ENCODE measurements at regions not wholly inside any gene's neighbourhood (a gene's known extent, or its start where the extent isn't known, plus 50 kb on each side); places are given as distances from the start of the nearest gene placed in this dataset.

DNA sequence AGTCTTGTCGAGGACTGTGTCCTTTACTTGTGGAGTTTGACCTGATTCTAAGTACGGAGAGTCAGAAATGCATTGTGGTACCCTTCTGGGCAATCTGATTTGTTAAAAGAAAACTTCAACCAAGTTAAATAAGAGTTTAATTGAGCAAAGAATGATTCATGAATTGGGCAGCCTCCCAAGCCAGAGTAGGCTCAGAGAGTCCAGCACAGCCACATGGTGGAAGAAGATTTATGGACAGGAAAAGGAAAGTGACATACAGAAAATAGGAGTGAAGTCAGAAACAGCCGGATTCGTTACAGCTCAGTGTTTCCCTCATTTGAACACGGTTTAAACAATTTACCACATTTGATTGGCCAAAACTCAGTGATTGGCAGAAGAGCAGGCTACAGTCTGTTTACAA, 329.2 kb downstream of the DHX35 start:
- no peaks in the 10 kb centered on the region for H3K4me1 ChIP-seq (ENCODE audit: control insufficient read depth, insufficient read depth, low read length)
- H3K36me3 ChIP-seq (ENCODE audit: control insufficient read depth in 2 of 2, insufficient read depth in 2 of 2, low read length in 2 of 2): no peaks in the 10 kb centered on the region
- H3K9ac ChIP-seq (ENCODE audit: low read length in 2 of 2): no peak overlapping the region
- H3K4me3 ChIP-seq (ENCODE audit: low read length in 2 of 2): no peak overlapping the region
- no peaks in the 10 kb centered on the region for H3K27me3 ChIP-seq (ENCODE audit: control insufficient read depth in 1 of 2, insufficient read depth in 2 of 2, low read length in 2 of 2)
- H3K27ac ChIP-seq (ENCODE audit: low read length): no peak overlapping the region
- no peaks in the 10 kb centered on the region for H3K9me3 ChIP-seq (ENCODE audit: control insufficient read depth in 2 of 2, low read length in 2 of 2)

DNA sequence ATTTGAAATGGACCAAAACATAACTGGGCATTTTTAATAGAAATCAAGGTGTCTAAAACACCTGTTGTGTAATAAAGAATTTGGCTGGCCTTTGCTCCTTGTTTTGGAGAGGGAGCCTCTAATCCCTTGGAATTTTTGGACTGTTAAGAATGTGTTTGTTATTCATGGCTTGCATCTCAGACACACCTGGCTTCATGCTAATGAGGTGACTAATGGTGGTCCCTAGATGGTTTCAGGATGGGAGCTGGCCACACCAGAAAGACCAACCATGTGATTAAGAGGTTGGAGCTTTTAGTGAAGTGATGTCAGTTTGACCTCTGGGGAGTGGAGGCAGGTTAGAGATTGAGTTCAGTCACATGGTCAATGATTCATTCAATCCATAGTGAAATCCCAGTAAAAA, 328.4 kb downstream of the DHX35 start:
- Histone ChIP-seq H3K4me3 (ENCODE audit: low read length in 2 of 2) (no peak overlapping the region), H3K36me3 (ENCODE audit: control insufficient read depth in 2 of 2, insufficient read depth in 2 of 2, low read length in 2 of 2) (no peaks in the 10 kb centered on the region), H3K4me1 (ENCODE audit: control insufficient read depth, insufficient read depth, low read length) (no peaks in the 10 kb centered on the region), H3K27ac (ENCODE audit: low read length) (no peak overlapping the region), H3K27me3 (ENCODE audit: control insufficient read depth in 1 of 2, insufficient read depth in 2 of 2, low read length in 2 of 2) (no peaks in the 10 kb centered on the region), H3K9me3 (ENCODE audit: control insufficient read depth in 2 of 2, low read length in 2 of 2) (no peaks in the 10 kb centered on the region), H3K9ac (ENCODE audit: low read length in 2 of 2) (no peak overlapping the region)

GRCh38 chr20:39289831-39290230, 327.7 kb downstream of the DHX35 start:
- Histone ChIP-seq H3K27me3 (ENCODE audit: control insufficient read depth in 1 of 2, insufficient read depth in 2 of 2, low read length in 2 of 2) (no peaks in the 10 kb centered on the region), H3K4me3 (ENCODE audit: low read length in 2 of 2) (no peak overlapping the region), H3K27ac (ENCODE audit: low read length) (no peak overlapping the region), H3K36me3 (ENCODE audit: control insufficient read depth in 2 of 2, insufficient read depth in 2 of 2, low read length in 2 of 2) (no peaks in the 10 kb centered on the region), H3K4me1 (ENCODE audit: control insufficient read depth, insufficient read depth, low read length) (no peaks in the 10 kb centered on the region), H3K9ac (ENCODE audit: low read length in 2 of 2) (no peak overlapping the region), H3K9me3 (ENCODE audit: control insufficient read depth in 2 of 2, low read length in 2 of 2) (no peaks in the 10 kb centered on the region)

GRCh38 chr20:39289316-39289715, 327.2 kb downstream of the DHX35 start:
- no peak overlapping the region for H3K9ac ChIP-seq (ENCODE audit: low read length in 2 of 2)
- no peaks in the 10 kb centered on the region for H3K27me3 ChIP-seq (ENCODE audit: control insufficient read depth in 1 of 2, insufficient read depth in 2 of 2, low read length in 2 of 2)
- H3K4me1 ChIP-seq (ENCODE audit: control insufficient read depth, insufficient read depth, low read length): no peaks in the 10 kb centered on the region
- H3K36me3 ChIP-seq (ENCODE audit: control insufficient read depth in 2 of 2, insufficient read depth in 2 of 2, low read length in 2 of 2): no peaks in the 10 kb centered on the region
- no peak overlapping the region for H3K4me3 ChIP-seq (ENCODE audit: low read length in 2 of 2)
- H3K27ac ChIP-seq (ENCODE audit: low read length): no peak overlapping the region
- H3K9me3 ChIP-seq (ENCODE audit: control insufficient read depth in 2 of 2, low read length in 2 of 2): no peaks in the 10 kb centered on the region

- no peaks in the 10 kb centered on the region for H3K36me3 ChIP-seq (ENCODE audit: control insufficient read depth in 2 of 2, insufficient read depth in 2 of 2, low read length in 2 of 2)
- H3K4me1 ChIP-seq (ENCODE audit: control insufficient read depth, insufficient read depth, low read length): peaks cover 9% of the 10 kb centered on the region
- no peaks in the 10 kb centered on the region for H3K9me3 ChIP-seq (ENCODE audit: control insufficient read depth in 2 of 2, low read length in 2 of 2)
- H3K27me3 ChIP-seq (ENCODE audit: control insufficient read depth in 1 of 2, insufficient read depth in 2 of 2, low read length in 2 of 2): no peaks in the 10 kb centered on the region
- H3K9ac ChIP-seq (ENCODE audit: low read length in 2 of 2): no peak overlapping the region
- H3K4me3 ChIP-seq (ENCODE audit: low read length in 2 of 2): no peak overlapping the region
- no peak overlapping the region for H3K27ac ChIP-seq (ENCODE audit: low read length)
These were observed 321.3 kb downstream of the DHX35 start for GRCh38 chr20:39283464-39283863.

DNA sequence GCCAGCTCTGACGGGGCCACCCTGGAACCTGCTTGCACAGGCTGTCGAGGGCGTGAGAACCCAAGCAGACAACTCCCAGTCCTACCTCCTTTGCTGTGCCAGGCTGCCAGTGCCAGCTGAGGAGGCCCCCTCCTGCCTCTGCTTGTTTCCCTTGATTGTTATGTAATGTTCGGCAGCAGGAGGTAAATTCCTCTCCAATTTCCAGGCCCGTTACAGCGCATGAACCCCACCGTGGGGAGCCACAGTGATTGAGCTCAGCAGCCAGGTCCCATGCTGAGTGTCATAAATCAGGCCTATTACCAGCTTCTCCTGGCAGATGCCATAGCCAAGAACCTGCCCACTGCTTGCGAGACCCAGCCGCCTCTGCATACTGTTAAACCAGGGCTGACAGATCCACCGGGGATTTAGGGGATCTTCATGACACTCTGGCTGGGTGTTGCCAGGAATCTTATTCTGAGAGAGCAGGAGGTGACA, 320.5 kb downstream of the DHX35 start:
- Histone ChIP-seq H3K4me1 (ENCODE audit: control insufficient read depth, insufficient read depth, low read length) (peaks cover 9% of the 10 kb centered on the region), H3K9me3 (ENCODE audit: control insufficient read depth in 2 of 2, low read length in 2 of 2) (no peaks in the 10 kb centered on the region), H3K27ac (ENCODE audit: low read length) (no peak overlapping the region), H3K4me3 (ENCODE audit: low read length in 2 of 2) (no peak overlapping the region), H3K36me3 (ENCODE audit: control insufficient read depth in 2 of 2, insufficient read depth in 2 of 2, low read length in 2 of 2) (no peaks in the 10 kb centered on the region), H3K9ac (ENCODE audit: low read length in 2 of 2) (no peak overlapping the region), H3K27me3 (ENCODE audit: control insufficient read depth in 1 of 2, insufficient read depth in 2 of 2, low read length in 2 of 2) (no peaks in the 10 kb centered on the region)

DNA sequence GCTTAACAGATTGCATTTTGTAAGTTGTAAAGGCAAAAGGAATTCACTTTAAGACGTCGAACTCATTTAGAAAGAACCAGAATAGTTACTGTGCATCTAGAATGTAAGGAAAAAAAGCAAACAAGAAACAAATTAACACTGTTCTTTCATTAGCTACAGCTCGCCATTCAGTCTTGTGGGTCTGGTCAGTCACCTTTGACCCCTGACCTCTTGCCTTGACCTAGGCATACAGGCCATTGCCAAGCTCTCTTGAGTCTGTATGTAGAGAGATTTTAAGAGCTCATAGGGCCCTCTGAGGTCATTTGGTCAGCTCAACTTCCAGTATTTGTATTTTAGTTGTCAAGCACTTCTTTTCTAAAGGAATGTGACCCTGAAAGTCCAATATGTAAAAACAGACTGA, 318.7 kb downstream of the DHX35 start:
- H3K36me3 ChIP-seq (ENCODE audit: control insufficient read depth in 2 of 2, insufficient read depth in 2 of 2, low read length in 2 of 2): no peaks in the 10 kb centered on the region
- no peaks in the 10 kb centered on the region for H3K27me3 ChIP-seq (ENCODE audit: control insufficient read depth in 1 of 2, insufficient read depth in 2 of 2, low read length in 2 of 2)
- peaks cover 9% of the 10 kb centered on the region for H3K4me1 ChIP-seq (ENCODE audit: control insufficient read depth, insufficient read depth, low read length)
- no peak overlapping the region for H3K4me3 ChIP-seq (ENCODE audit: low read length in 2 of 2)
- peaks cover 0 to 7% of the 10 kb centered on the region in 2 donors for H3K9me3 ChIP-seq (ENCODE audit: control insufficient read depth in 2 of 2, low read length in 2 of 2)
- H3K27ac ChIP-seq (ENCODE audit: low read length): no peak overlapping the region
- no peak overlapping the region for H3K9ac ChIP-seq (ENCODE audit: low read length in 2 of 2)

GRCh38 chr20:39278230-39278788, 316.2 kb downstream of the DHX35 start:
- H3K27ac ChIP-seq (ENCODE audit: low read length): no peak overlapping the region
- H3K9me3 ChIP-seq (ENCODE audit: control insufficient read depth in 2 of 2, low read length in 2 of 2): peaks cover 0 to 7% of the 10 kb centered on the region in 2 donors
- peaks cover 9% of the 10 kb centered on the region for H3K4me1 ChIP-seq (ENCODE audit: control insufficient read depth, insufficient read depth, low read length)
- no peak overlapping the region for H3K9ac ChIP-seq (ENCODE audit: low read length in 2 of 2)
- H3K27me3 ChIP-seq (ENCODE audit: control insufficient read depth in 1 of 2, insufficient read depth in 2 of 2, low read length in 2 of 2): no peaks in the 10 kb centered on the region
- H3K4me3 ChIP-seq (ENCODE audit: low read length in 2 of 2): no peak overlapping the region
- H3K36me3 ChIP-seq (ENCODE audit: control insufficient read depth in 2 of 2, insufficient read depth in 2 of 2, low read length in 2 of 2): no peaks in the 10 kb centered on the region

GRCh38 chr20:39277185-39277584, 315.0 kb downstream of the DHX35 start:
- H3K27me3 ChIP-seq (ENCODE audit: control insufficient read depth in 1 of 2, insufficient read depth in 2 of 2, low read length in 2 of 2): no peaks in the 10 kb centered on the region
- H3K9ac ChIP-seq (ENCODE audit: low read length in 2 of 2): no peak overlapping the region
- H3K4me1 ChIP-seq (ENCODE audit: control insufficient read depth, insufficient read depth, low read length): peaks cover 3% of the 10 kb centered on the region
- H3K4me3 ChIP-seq (ENCODE audit: low read length in 2 of 2): no peak overlapping the region
- no peaks in the 10 kb centered on the region for H3K36me3 ChIP-seq (ENCODE audit: control insufficient read depth in 2 of 2, insufficient read depth in 2 of 2, low read length in 2 of 2)
- no peak overlapping the region for H3K27ac ChIP-seq (ENCODE audit: low read length)
- peaks cover 0 to 7% of the 10 kb centered on the region in 2 donors for H3K9me3 ChIP-seq (ENCODE audit: control insufficient read depth in 2 of 2, low read length in 2 of 2)

- H3K27me3 ChIP-seq (ENCODE audit: control insufficient read depth in 1 of 2, insufficient read depth in 2 of 2, low read length in 2 of 2): no peaks in the 10 kb centered on the region
- H3K4me1 ChIP-seq (ENCODE audit: control insufficient read depth, insufficient read depth, low read length): peaks cover 6% of the 10 kb centered on the region
- no peaks in the 10 kb centered on the region for H3K36me3 ChIP-seq (ENCODE audit: control insufficient read depth in 2 of 2, insufficient read depth in 2 of 2, low read length in 2 of 2)
These were observed 308.9 kb downstream of the DHX35 start for GRCh38 chr20:39270837-39271604.

More at GRCh38 chr20:39270837-39271604, 308.9 kb downstream of the DHX35 start:
- H3K9ac ChIP-seq (ENCODE audit: low read length in 2 of 2): no peak overlapping the region
- H3K9me3 ChIP-seq (ENCODE audit: control insufficient read depth in 2 of 2, low read length in 2 of 2): no peaks in the 10 kb centered on the region
- H3K27ac ChIP-seq (ENCODE audit: low read length): no peak overlapping the region
- peak overlapping the region in 1 of 2 donors; percentile 8 for H3K4me3 ChIP-seq (ENCODE audit: low read length in 2 of 2)
